GM23338 (cell line): ENCODE measurements at regions not wholly inside any gene's neighbourhood (a gene's known extent, or its start where the extent isn't known, plus 50 kb on each side); places are given as distances from the start of the nearest gene placed in this dataset.

Experiments
- ATAC-seq: fragments of 200-7000 bp; cut with Tn5 transposase; 3 replicates; pipeline ENCODE4 v1.9.1; 2020
- DNase-seq: peaks from one replicate; pipeline ENCODE4 v3.0.0-alpha.2; 2015; ENCODE audit warnings: low spot score
- H2AFZ ChIP-seq: fragments of 200-600 bp; sonication (generic); 2 replicates; pipeline ENCODE4 v1.8.0; 2016; ENCODE audit warnings: antibody characterized with exemption, mild to moderate bottlenecking, moderate library complexity
- H3F3A ChIP-seq: fragments of 200-600 bp; sonication (generic); replicated peaks from 2 replicates; pipeline ENCODE4 v1.8.0; 2017; ENCODE audit warnings: antibody characterized with exemption, mixed run types, low read depth
- H3K27ac ChIP-seq: fragments of 200-600 bp; sonication (generic); 2 replicates; pipeline ENCODE4 v1.6.1; 2016; ENCODE audit warnings: low read depth
- H3K27me3 ChIP-seq: fragments of 200-600 bp; sonication (generic); 2 replicates; pipeline ENCODE4 v1.8.0; 2016; ENCODE audit warnings: mild to moderate bottlenecking, mixed run types, moderate library complexity; ENCODE audit not compliant: insufficient read depth
- H3K36me3 ChIP-seq: fragments of 200-600 bp; sonication (generic); 2 replicates; pipeline ENCODE4 v1.8.0; 2016; ENCODE audit warnings: mild to moderate bottlenecking; ENCODE audit not compliant: insufficient read depth
- H3K4me1 ChIP-seq: fragments of 200-600 bp; sonication (generic); 2 replicates; pipeline ENCODE4 v1.8.0; 2016; ENCODE audit warnings: mild to moderate bottlenecking, moderate library complexity; ENCODE audit not compliant: insufficient read depth
- H3K4me2 ChIP-seq: fragments of 200-600 bp; sonication (generic); 2 replicates; pipeline ENCODE4 v1.7.1; 2017; ENCODE audit warnings: mixed run types
- H3K4me3 ChIP-seq: fragments of 200-600 bp; sonication (generic); 2 replicates; pipeline ENCODE4 v1.6.1; 2016; ENCODE audit warnings: mixed run types
- H3K79me2 ChIP-seq: fragments of 200-600 bp; sonication (generic); replicated peaks from 2 replicates; pipeline ENCODE4 v1.8.0; 2017; ENCODE audit warnings: mild to moderate bottlenecking; ENCODE audit not compliant: insufficient read depth
- H3K9me2 ChIP-seq: fragments of 200-600 bp; sonication (generic); 2 replicates; pipeline ENCODE4 v1.8.0; 2017; ENCODE audit not compliant: insufficient read depth
- H4K20me1 ChIP-seq: fragments of 200-600 bp; sonication (generic); replicated peaks from 2 replicates; pipeline ENCODE4 v1.8.0; 2017; ENCODE audit warnings: mild to moderate bottlenecking; ENCODE audit not compliant: insufficient read depth
- H3K27ac Mint-ChIP-seq: 2 replicates; pipeline ENCODE4 v1.8.0; 2020; ENCODE audit warnings: inconsistent platforms, mild to moderate bottlenecking, moderate library complexity, mixed read lengths
- H3K27me3 Mint-ChIP-seq: 3 replicates; pipeline ENCODE4 v1.8.0; 2022; ENCODE audit warnings: low read depth, mild to moderate bottlenecking, moderate library complexity, mixed read lengths, inconsistent platforms; ENCODE audit not compliant: insufficient read depth, poor library complexity
- H3K36me3 Mint-ChIP-seq: 3 replicates; pipeline ENCODE4 v1.8.0; 2021; ENCODE audit warnings: low read depth, mild to moderate bottlenecking, inconsistent platforms, moderate library complexity, mixed read lengths
- H3K4me1 Mint-ChIP-seq: 3 replicates; pipeline ENCODE4 v1.8.0; 2020; ENCODE audit warnings: mild to moderate bottlenecking, inconsistent platforms, mixed read lengths
- H3K4me3 Mint-ChIP-seq: 3 replicates; pipeline ENCODE4 v1.8.0; 2021; ENCODE audit warnings: moderate library complexity, mild to moderate bottlenecking, inconsistent platforms, mixed read lengths
- H3K9me3 Mint-ChIP-seq: 3 replicates; pipeline ENCODE4 v1.8.0; 2020; ENCODE audit warnings: moderate library complexity, mild to moderate bottlenecking, inconsistent platforms, mixed read lengths
- CREB1 ChIP-seq: fragments of 250-450 bp; sonication (Bioruptor Pico); IDR thresholded peaks from 2 replicates; pipeline ENCODE4 v1.5.0; 2020; ENCODE audit warnings: low read depth, mild to moderate bottlenecking, moderate library complexity
- CTCF ChIP-seq, 2 experiments: fragments of 200-600 bp in 1 of 2; sonication (generic) in 1 of 2; conservative IDR thresholded peaks; 2 replicates each; pipeline versions ENCODE4 v1.5.1 to v1.6.1; 2016 to 2017; ENCODE audit warnings: antibody characterized with exemption in 2 of 2, low read depth in 2 of 2, mild to moderate bottlenecking in 2 of 2, moderate library complexity in 1 of 2
- ETS1 ChIP-seq: IDR thresholded peaks from 2 replicates; pipeline ENCODE4 v1.6.1; 2016; ENCODE audit warnings: antibody characterized with exemption
- EZH2 ChIP-seq: fragments of 200-600 bp; sonication (generic); IDR thresholded peaks from one replicate; pipeline ENCODE4 v1.8.0; 2017; ENCODE audit warnings: antibody characterized with exemption, mild to moderate bottlenecking, low read depth; ENCODE audit not compliant: unreplicated experiment
- JUNB ChIP-seq: IDR thresholded peaks from one replicate; pipeline ENCODE4 v1.6.1; 2016; ENCODE audit warnings: antibody characterized with exemption; ENCODE audit not compliant: unreplicated experiment
- NANOG ChIP-seq: IDR thresholded peaks from 2 replicates; pipeline ENCODE4 v1.6.1; 2016; ENCODE audit warnings: antibody characterized with exemption, borderline replicate concordance
- REST ChIP-seq: IDR thresholded peaks from one replicate; pipeline ENCODE4 v1.6.1; 2018; ENCODE audit warnings: antibody characterized with exemption; ENCODE audit not compliant: unreplicated experiment
- STAT1 ChIP-seq: IDR thresholded peaks from one replicate; pipeline ENCODE4 v1.6.1; 2016; ENCODE audit warnings: antibody characterized with exemption; ENCODE audit not compliant: unreplicated experiment
- ZNF114 ChIP-seq: fragments of 250-450 bp; sonication (Bioruptor Pico); IDR thresholded peaks from 2 replicates; pipeline ENCODE4 v1.5.0; 2020; ENCODE audit warnings: mild to moderate bottlenecking, moderate library complexity
- ZNF331 ChIP-seq: fragments of 250-450 bp; sonication (Bioruptor Pico); IDR thresholded peaks from 2 replicates; pipeline ENCODE4 v1.5.0; 2020; ENCODE audit warnings: low read depth, mild to moderate bottlenecking, moderate library complexity
- ZNF462 ChIP-seq: fragments of 250-450 bp; sonication (Bioruptor Pico); IDR thresholded peaks from 2 replicates; pipeline ENCODE4 v1.5.0; 2020; ENCODE audit warnings: mild to moderate bottlenecking, moderate library complexity

GRCh38 chr1:58356402-58356801 lies 190.1 kb downstream of the OMA1 start (continued):
- TF ChIP-seq ETS1 (no peak), NANOG (no peak)

- H3K4me2 ChIP-seq = no peak overlapping the region
- ATAC-seq = no peak
- Mint-ChIP-seq H3K9me3 (peaks cover 10% of the 10 kb centered on the region), H3K27me3 (peaks cover 2% of the 10 kb centered on the region), H3K27ac (no peak overlapping the region), H3K36me3 (peaks cover 5% of the 10 kb centered on the region; the same call in 2 of the 3 replicates), H3K4me3 (no peak overlapping the region), H3K4me1 (peaks cover 15% of the 10 kb centered on the region)
- peaks cover 13% of the 10 kb centered on the region; the same call in 1 of the 2 replicates for H3K4me1 ChIP-seq
- H3K36me3 ChIP-seq = no peaks in the 10 kb centered on the region; the same call in 1 of the 2 replicates
- H3K27ac ChIP-seq = no peak overlapping the region
- H2AFZ ChIP-seq = no peak overlapping the region
- no peak overlapping the region for H3K4me3 ChIP-seq
- no peaks in the 10 kb centered on the region for H3F3A ChIP-seq
- no peaks in the 10 kb centered on the region for H3K27me3 ChIP-seq
- peaks cover 5% of the 10 kb centered on the region; the same call in 1 of the 2 replicates for H3K9me2 ChIP-seq
- no peaks in the 10 kb centered on the region for H3K79me2 ChIP-seq
- H4K20me1 ChIP-seq = no peaks in the 10 kb centered on the region
- DNase-seq = no peak
- no peak for TF ChIP-seq ZNF114 (CRISPR knock-in tag)
- TF ChIP-seq STAT1 = no peak
- TF ChIP-seq REST = no peak
- TF ChIP-seq NANOG = no peak
- TF ChIP-seq ZNF462 (CRISPR knock-in tag) = no peak
- TF ChIP-seq ETS1 = no peak
- no peak for TF ChIP-seq CREB1
- no peak for TF ChIP-seq EZH2
- TF ChIP-seq ZNF331 (CRISPR knock-in tag) = no peak
- no peak for TF ChIP-seq JUNB
- no peak for TF ChIP-seq CTCF (conservative IDR thresholded peaks at IDR 0.05; ENCODE audit: low read depth in 2 of 2)
These were observed 193.4 kb downstream of the OMA1 start for GRCh38 chr1:58353168-58353567.
